ENCODE measurements at regions not wholly inside any gene's neighbourhood (a gene's known extent, or its start where the extent isn't known, plus 50 kb on each side); places are given as distances from the start of the nearest gene placed in this dataset.
"Not testable (repeated sequence)": the region's sequence is repeated elsewhere in the genome, so short reads cannot be mapped to it uniquely, and the experiment has no call there.

DNA sequence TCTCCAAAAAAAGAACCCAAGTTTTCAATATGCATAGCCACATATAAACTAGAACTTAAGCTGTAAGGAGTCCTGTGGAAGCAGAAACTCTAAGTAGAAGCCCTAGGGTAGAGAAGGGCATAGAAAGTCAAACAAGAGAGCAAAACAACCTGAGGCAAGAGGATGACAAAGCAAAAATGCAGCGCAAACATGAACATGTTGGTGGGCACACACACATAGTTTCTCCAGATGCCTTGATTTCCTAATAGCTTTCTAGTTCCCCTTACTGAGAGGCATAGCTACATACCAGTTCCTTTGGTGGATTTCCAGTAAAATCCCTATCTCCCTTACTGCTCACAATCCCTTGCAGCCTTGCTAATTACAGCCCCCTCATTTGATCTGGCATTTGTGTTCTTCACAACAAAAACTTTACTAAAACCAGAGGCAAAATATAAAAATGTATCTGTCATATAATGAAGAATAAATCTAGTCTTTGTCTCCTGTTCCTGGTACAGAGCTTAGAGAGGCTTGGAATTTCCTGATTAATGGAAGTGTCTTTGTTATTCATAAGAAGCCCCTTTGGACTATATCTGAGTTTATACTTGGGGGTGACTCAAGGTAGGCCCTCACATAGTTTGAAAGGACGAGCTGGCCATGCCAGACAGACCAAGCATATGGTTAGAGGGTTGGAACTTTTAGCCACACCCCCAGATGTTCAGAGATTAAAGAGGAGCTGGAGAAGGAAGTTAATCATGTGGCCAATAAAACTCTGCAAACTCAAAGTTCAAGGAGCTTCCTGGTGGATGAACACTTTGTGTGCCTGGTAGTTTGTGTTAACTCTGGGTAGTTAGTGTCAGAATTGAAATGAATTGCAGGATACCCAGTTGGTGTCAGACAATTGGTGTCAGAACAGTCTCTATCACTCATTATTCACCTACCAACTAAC is 52.7 kb upstream of the ZCCHC13 start:
- no peak for DNase-seq

DNA sequence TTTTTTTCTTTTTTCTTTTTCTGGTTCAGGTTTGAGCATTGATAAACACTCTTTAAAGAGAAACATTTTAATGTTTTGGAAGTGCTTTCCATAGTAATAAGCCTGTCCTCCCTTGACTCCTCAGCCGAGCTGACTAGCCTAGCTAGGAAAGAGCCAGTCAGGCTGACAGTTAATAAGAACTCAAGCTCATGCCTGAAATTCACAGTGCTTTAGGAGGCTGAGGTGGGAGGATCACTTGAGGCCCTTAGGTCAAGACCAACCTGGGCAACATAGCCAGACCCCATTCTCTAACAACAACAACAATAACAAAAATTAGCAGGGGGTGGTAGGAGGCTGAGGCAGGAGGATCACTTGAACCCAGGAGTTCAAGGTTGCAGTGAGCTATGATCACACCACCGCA is 53.4 kb upstream of the ZCCHC13 start:
- no peak for DNase-seq

DNA sequence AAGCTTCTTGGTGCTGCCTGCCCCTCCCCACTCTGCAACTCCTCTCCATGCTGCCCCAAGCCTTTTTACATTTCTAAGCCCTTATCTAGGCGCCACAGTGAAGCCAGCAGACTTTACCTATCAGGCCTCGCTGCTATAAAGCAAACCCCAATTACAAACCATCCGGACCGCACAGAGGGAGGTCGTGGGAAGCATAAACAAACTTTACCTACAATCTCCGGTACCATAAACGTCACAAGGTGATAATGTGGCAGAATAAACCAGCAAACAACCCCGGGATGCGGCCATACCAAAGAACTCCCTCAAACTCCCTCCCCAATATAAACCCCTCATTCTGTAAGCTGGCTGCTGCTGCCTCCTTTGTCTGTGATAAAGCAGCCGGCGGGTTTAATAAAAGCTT is 54.0 kb upstream of the ZCCHC13 start:
- no peak for DNase-seq

DNA sequence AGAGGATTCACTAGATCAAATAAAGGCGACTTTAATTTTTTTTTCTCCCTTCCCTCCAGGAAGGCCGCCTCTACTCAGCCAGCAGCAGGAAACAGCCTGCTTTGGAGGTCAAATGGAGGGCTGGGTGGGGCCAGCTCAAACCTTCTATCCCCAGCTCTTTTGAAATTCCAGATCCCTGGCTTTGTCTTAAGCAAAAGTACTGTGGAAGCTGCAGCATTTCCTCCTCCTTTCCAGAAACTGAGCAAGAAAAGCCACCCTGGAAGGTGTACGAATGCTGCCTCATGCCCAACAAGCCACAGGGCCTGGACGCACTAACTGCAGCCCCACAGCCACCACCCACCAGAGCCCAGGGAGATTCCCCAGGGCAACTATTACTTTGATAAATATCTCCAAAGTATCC is 55.1 kb upstream of the ZCCHC13 start:
- DNase-seq = no peak

DNA sequence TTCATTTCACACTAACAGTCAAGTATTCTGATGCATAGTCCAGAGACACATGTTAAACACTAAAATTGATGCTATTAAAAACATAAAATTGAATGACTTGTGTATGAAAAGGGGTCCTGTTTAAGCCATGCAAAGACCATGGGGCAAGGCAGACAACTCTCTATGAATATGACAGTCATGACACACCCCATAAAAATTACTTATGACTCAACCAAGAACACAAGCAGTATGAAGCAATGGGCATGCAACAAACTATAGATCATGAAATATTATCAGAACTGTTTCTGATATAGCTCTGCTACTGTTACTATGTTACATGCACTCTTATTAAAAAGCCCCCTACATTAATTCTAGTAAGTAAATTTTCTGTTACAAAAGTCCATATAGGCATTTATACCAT is 57.5 kb upstream of the ZCCHC13 start:
- DNase-seq = no peak

DNA sequence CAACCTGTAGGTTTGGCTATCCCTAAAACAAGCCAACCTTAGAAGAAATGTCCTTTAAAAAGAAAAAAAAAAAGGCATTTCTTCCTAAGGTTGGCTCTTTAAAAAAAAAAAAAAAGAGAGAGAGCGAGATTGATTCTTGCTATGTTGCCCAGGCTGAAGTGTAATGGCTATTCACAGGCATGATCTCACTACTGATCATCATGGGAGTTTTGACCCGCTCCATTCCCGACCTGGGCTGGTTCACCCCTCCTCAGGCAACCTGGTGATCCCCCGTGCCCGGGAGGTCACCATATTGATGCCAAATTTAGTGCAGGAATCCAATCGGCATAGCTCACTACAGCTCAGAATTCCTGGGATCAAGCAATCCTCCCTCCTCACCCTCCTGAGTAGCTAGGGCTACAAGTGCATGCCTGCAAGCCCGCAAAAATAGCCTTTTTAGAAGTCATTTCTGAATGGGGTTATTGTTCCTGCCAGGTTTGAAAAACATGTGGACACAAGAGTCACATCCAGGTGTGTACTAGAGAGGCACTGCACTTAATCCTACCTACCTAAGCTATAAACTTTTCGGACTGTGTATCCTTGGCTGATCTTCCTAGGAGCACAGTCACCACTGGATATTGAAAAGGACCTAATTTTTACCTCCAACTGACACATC is 61.4 kb upstream of the ZCCHC13 start:
- DNase-seq = no peak

DNA sequence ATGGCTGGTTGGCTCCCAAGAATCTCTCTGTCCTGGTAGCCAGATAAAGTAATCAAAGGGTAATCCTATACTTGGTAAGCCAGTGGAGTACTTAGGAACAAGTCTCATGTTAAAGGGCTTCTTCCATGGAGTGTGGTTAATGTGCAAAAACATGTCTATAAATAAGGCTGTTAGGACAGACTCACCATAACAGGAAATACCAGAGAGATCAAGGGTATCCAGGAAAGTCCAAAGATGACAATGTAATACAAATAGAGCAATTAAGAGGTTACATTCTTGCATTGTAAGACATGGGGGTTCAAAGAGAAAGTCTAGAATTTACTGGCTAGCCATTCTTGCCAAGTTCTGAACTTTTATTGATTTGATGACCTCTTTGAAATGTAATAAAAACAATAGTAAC is 61.9 kb upstream of the ZCCHC13 start:
- no peak for DNase-seq

DNA sequence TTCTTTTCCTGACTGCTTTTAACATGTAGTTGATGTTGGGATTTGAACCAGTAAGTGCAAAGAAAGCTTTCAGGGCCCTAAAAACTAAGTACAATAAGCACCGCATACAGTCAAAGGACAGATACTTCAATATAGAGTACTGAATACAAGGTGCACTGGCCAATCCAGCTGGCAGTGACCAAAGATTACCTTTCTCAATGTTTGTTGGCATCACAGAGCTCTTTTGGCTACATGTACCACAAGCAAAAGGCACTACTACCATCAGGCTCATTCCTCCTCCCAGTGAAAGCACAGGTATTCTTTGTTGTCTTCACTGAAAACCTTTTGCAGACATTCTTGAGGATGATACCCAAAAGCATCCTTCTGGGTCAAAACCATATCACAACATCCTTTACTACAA is 65.2 kb upstream of the ZCCHC13 start:
- DNase-seq = no peak

DNA sequence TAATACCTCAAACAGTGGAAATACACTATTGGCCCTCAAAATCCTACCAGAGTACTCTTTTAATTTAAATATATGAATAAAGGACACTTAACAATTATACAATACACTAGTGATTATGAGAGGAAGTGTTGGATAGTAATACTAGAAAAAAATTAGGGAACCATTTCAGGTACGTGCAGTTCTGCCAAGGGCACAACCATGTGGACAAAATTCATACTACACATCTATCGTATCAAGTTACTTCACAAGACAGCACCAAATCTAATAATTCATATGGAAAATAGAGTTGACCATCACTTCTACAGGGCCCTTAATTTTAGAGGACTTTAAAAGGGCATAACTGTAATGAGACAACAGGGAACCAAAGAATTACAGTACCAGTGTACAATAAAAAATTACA is 69.2 kb upstream of the ZCCHC13 start:
- DNase-seq = no peak

DNA sequence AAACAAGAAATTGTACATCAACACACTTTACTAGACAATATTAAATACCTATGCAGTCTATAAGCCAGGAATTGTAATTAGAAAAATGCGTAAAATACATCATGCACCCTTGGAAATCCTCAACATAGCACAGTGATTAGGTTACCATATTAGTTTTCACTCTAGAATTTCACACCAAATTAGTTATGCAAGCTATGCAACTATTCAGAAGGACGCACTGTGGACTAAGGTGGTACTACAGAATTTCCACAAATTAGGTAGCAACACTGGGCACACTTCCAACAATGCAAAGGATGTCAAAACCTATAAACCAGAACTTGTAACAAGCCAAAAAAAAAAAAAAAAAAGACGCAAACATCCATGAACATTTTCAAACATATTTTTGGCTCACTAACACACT is 71.1 kb upstream of the ZCCHC13 start:
- no peak for DNase-seq

DNA sequence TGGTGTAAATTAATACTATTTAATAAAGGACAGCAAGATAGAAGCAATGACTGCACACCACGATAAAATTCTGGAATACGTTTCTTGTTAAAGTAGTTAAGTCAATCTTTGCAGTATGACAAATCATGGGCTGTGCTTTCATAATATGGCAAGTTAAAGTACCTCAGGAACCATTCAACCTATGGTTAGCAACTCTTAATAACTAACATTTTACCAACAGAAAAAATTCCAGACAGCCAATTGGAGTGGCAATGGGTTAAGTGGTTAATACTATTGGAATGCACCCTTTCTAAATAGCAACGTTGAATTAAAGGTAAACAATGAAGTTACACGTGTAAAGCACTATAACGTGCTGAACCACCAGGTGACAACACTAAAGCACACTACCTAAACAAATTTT is 72.4 kb upstream of the ZCCHC13 start:
- no peak for DNase-seq

DNA sequence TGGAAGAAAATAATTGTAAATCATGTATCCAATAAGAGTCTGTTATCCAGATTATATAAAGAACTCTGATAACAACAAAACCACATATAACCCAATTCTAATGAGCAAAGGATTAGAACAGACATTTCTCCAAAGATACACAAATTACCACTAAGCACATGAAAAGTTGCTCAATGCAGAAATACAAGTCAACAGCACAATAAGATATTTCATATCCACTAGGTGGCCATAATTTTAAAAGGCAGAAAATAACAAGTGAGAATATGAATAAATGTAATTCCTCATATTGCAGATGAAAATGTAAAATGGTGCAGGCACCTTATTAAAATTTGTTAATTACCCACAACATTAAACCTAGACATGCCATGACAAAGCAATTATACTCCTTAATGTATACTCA is 73.9 kb upstream of the ZCCHC13 start:
- no peak for DNase-seq

DNA sequence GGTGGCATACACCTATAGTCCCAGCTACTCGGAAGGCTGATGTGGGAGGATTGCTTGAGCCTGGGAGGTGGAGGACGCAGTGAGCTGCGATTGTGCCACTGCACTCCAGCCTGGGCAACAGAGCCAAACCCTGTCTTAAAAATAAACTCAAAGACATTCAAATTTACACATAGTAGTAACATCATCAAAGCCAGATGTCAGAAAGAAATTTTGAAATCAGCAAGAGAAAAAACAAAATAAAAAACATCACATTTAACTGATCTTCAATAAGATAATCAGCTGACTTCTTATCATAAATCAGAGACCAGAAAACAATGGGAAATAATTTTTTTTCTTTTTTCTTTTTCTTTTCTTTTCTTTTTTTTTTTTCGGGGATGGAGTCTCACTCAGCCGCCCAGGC is 78.9 kb upstream of the ZCCHC13 start:
- DNase-seq = no peak

DNA sequence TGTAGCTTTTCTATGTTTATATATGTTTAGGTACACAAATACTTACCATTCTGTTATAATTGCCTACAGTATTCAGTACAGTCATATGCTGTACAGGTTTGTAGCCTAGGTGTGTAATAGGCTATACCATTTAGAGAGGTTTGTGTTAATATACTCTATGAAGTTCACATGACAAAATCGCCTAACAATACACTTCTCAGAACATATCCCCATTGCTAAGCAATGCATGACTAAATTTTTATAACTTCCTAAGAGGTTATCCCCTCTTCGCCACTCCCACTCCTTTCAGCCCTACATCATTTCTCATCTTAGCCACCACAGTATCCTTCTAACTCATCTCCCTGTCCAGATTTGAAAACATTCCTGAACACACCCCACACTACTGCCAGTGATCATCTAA is 83.7 kb upstream of the ZCCHC13 start:
- DNase-seq = no peak

DNA sequence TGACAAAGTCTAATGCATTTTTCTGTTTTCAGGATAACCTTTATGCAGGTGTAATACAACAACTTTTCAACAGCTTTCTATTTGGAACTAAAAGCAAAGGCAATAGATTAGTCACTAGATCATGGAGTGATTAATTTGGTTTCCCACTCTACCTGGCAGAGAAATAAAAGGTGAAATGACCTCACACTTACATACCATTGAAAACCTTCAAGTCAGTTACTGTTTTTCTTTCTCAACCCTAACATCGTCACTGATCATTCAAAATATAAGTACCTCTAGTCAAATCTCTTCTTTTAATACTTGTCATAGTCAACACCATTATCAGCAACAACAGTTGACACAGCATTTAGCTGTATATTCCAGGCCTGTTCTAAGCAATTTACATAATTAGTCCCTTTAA is 85.1 kb upstream of the ZCCHC13 start:
- no peak for DNase-seq

DNA sequence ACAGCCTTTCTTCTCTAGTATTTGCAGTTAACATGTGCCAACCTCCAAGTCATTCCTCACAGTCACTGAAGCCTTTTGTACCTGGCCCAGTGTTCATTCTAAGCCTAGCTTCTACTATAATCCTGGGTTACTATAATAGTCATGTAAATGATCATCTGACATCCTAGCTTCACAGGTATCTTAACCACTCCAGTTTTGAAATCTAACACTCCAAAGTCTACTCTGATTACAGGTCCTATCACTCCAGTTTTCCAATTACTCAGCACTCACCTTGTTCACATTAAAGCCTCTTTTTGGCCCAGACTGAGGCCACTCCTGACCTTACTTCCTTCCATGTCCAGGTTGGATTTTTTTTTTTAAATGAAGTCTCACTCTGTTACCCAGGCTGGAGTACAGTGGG is 87.6 kb upstream of the ZCCHC13 start:
- DNase-seq = no peak

DNA sequence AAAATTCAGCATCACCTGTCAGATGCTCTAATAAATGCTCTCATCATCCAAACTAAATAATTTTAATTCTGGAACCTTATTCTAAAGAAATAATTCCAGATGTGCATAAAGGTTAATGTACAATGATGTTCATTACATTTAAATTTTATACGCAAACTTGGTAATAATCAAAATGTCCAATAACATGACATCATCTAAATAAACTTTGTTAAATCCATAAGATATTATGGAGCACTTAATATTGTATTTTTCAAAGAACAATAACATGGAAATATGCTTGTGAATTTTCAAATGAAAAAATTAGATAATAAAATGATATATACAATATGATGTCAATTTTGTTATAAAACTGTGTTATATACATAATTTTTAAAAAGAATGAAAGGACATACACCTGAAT is 92.1 kb upstream of the ZCCHC13 start:
- no peak for DNase-seq

DNA sequence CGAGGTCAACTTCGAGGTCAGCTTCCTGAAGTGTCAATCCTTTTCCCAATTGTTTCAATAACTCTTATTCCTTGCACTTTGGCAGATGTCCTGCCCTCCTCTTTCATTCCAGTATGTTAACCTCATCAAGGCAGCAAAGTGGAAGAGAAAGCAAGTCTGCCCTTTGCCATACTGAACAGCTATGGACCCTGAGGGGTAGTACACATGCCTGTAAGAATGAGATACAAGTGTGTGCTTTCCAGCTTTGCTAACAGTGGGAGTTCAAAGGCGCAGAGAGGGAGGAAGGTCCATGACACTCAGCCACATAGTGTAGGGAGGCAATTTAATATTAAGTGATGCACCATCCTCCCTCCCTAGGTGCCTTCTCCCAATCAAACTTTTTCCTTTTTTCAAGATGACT is 96.4 kb upstream of the ZCCHC13 start:
- no peak for DNase-seq

DNA sequence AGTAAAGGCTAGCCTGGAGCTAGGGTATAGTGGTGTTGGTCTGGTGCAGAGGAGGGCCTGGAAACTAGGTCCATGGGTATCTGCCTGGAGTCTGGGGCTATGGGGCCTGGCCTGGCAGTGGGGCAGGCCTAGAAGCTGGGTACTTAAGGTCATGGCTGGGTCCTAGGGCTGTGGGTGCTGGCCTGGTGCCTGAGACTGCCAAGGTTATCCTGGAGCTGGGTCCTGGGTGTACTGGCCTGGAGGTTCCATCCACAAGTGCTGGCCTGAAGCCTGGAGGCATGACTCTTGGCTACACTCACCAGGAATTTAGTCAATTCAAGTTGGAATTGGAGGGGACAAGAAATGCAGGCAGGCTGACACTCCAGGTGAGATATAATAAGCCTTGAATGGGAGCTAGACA is 108.4 kb upstream of the ZCCHC13 start:
- no peak for DNase-seq

DNA sequence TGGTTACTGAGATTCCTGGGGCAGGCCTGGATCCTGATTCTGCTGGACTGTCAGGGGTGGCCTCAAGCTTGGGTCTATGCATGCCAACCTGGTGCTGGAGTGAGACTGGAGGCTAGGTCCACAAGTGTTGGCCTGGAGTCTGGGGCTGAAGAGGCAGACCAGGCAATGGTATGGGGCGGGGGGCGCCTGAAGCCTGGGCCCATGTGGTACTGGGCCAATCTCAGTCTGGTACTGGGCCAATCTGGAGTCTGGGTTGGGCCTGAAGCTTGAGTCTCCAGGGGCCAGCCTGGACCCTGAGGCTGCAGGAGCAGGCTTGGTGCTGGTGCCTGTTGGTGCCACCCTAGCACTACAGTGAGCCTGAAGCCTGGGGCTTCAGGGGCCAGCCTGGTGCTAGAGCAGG is 108.9 kb upstream of the ZCCHC13 start:
- DNase-seq = no peak

DNA sequence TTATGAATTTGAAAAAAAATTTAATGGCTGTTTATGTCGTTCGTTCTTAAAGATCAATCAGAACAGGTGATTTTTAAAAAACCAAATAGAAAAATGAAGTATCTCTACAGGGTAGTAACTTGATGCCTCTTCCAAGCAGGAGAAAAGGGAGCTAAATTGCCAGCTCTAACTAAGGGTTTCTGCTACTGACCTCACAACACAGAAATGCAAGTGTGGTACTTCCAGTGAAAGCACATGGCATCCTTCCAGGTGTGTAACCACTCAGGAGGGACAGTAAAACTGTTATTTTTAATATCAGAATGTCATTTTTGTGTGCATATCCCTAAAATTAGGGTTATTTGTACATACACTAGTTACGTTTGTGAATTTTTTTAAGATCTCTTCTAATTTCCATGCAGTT is 116.8 kb upstream of the ZCCHC13 start:
- no peak for DNase-seq

DNA sequence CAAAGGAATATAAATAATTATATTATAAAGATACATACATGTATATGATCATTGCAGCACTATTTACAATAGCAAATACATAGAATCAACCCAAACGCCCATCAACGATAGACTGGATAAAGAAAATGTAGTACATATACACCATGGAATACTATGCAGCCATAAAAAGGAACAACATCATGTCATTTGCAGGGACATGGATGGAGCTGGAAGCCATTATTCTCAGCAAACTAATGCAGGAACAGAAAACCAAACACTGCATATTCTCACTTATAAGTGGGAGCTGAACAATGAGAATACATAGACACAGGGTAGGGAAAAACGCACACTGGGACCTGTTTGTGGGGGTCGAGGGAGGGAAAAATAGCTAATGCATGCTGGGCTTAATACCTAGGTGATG is 120.9 kb upstream of the ZCCHC13 start:
- not testable (repeated sequence) for DNase-seq

DNA sequence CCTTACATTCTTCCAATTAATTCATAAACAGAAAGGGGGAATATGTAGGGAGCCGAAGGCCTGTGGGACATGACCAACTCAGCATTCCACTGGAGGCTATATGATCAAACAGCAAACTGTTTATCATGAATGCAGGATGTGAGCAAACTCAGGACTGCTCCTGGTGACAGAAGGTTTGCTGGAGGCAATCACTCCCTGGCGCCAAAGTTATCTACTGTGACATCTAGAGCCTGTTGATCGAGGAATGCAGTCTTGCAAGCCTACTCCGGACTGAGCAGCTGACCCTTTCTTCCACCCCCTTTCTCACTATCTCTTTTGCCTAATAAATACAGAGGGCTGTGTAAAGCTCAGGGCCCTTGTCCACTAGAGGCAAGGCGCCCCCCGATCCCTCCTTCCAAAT is 122.0 kb upstream of the ZCCHC13 start:
- not testable (repeated sequence) for DNase-seq

DNA sequence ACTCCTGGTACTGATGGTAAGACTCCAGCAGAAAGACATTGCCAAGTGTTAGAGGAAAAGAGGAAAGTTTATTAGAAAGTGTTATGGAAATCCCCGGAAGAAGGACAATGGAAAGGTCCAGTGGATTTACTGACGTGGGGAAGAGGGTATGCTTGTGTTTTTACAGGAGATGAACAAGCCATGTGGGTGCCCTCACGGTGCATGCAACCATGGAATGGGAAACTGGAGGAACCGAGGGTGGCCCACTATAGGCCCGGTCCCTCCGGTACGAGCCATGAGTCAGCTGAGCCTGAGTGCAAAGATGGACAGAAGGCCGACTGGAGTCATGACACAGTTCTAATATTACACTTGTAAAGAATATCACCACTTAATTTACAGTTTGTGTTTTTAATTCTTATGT is 123.3 kb upstream of the ZCCHC13 start:
- DNase-seq = no peak

DNA sequence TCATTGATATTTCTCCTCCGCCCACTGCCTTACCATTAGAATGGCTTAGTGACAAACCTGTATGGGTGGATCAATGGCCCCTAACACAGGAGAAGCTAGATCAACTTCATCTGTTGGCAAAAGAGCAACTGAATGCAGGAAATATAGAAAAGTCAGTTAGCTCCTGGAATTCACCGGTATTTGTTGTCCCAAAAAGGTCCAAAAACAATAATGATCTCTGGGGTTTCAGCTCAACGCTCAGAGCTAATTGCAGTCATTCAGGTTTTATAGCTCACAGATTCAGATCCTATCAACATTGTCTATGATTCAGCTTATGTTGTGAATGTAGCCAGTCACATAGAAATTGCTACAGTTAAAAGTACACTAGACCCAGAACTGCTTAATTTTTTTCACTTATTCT is 124.0 kb upstream of the ZCCHC13 start:
- DNase-seq = no peak

All from activated effector memory CD4-positive, alpha-beta T cell treated with anti-CD3 and anti-CD28 coated beads, Interleukin-2, amount 50 U/mL, for 16 hours (primary cell).